ENCODE measurements at regions not wholly inside any gene's neighbourhood (a gene's known extent, or its start where the extent isn't known, plus 50 kb on each side); places are given as distances from the start of the nearest gene placed in this dataset.

DNA sequence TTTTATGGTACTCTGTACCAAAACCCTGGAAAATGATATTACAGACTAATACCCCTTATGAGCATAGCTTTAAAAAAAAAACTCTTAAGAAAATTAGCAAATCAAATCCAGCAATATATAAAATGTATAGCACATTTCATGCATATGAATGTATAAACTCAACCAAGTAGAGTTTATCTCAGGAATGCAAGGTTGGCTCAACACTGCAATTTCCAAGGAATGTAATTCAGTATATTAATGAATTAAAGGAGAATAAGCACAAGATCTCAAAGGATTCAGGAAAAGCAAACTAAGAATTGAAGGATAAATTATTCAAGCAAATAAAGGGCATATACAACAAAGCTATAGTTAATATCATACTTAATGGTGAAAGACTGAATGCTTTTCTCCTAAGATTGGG, 61.9 kb upstream of the RPL38 start:
- TF ChIP-seq, protein P1, sequence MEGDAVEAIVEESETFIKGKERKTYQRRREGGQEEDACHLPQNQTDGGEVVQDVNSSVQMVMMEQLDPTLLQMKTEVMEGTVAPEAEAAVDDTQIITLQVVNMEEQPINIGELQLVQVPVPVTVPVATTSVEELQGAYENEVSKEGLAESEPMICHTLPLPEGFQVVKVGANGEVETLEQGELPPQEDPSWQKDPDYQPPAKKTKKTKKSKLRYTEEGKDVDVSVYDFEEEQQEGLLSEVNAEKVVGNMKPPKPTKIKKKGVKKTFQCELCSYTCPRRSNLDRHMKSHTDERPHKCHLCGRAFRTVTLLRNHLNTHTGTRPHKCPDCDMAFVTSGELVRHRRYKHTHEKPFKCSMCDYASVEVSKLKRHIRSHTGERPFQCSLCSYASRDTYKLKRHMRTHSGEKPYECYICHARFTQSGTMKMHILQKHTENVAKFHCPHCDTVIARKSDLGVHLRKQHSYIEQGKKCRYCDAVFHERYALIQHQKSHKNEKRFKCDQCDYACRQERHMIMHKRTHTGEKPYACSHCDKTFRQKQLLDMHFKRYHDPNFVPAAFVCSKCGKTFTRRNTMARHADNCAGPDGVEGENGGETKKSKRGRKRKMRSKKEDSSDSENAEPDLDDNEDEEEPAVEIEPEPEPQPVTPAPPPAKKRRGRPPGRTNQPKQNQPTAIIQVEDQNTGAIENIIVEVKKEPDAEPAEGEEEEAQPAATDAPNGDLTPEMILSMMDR (conservative IDR thresholded peaks at IDR 0.05 in 1 of 2, IDR thresholded peaks at IDR 0.05 in 1 of 2; ENCODE audit: extremely low read depth in 1 of 2, insufficient read depth in 1 of 2, low read depth in 1 of 2, low read length in 2 of 2): no peak
- TF ChIP-seq EZH2 (IDR thresholded peaks at IDR 0.05; ENCODE audit: borderline replicate concordance, low read length): no peak
